PC-3 (cell line): ENCODE measurements at regions not wholly inside any gene's neighbourhood (a gene's known extent, or its start where the extent isn't known, plus 50 kb on each side); places are given as distances from the start of the nearest gene placed in this dataset.

Experiments
- ATAC-seq: fragments of 200-7000 bp; cut with Tn5 transposase; 2 replicates; pipeline ENCODE4 v1.9.1; 2020; ENCODE audit warnings: mild to moderate bottlenecking, moderate library complexity
- BruUV-seq: library from RNA; stranded (reverse); fragments of 400-500 nt; replicated peaks from 2 replicates; lab custom pipeline; 2021; lab: Mats Ljungman, UMichigan
- CTCF ChIA-PET: fragments of 300-600 bp; sonication (Branson Sonifier 250); formaldehyde crosslinking; loops from one replicate; lab custom pipeline; 2022; ENCODE audit warnings: antibody characterized with exemption; lab: Charles Lee
- POLR2A ChIA-PET: fragments of 300-600 bp; sonication (Branson Sonifier 250); formaldehyde crosslinking; loops from one replicate; lab custom pipeline; 2022; ENCODE audit warnings: antibody characterized with exemption; ENCODE audit not compliant: unreplicated experiment; lab: Charles Lee
- DNase-seq: peaks from one replicate; pipeline ENCODE4 v3.0.0-alpha.2; 2015
- H2AFZ ChIP-seq: fragments of 300-600 bp; sonication (generic); 2 replicates; pipeline ENCODE4 v1.6.0; 2016; ENCODE audit warnings: antibody characterized with exemption, low read length
- H3F3A ChIP-seq: fragments of 300-600 bp; sonication (generic); one replicate; pipeline ENCODE4 v1.6.0; 2017; ENCODE audit warnings: antibody characterized with exemption, low read length, control low read depth, mild to moderate bottlenecking; ENCODE audit not compliant: unreplicated experiment
- H3K27ac ChIP-seq: fragments of 300-600 bp; sonication (generic); 2 replicates; pipeline ENCODE4 v1.5.1; 2016; ENCODE audit warnings: mild to moderate bottlenecking, low read length
- H3K27me3 ChIP-seq: fragments of 300-600 bp; sonication (generic); 2 replicates; pipeline ENCODE4 v1.6.1; 2016; ENCODE audit warnings: low read length, mixed read lengths
- H3K36me3 ChIP-seq: fragments of 300-600 bp; sonication (generic); 2 replicates; pipeline ENCODE4 v1.6.1; 2016; ENCODE audit warnings: low read depth, mixed run types, low read length, mixed read lengths
- H3K4me1 ChIP-seq: fragments of 300-600 bp; sonication (generic); 2 replicates; pipeline ENCODE4 v1.5.1; 2016; ENCODE audit warnings: low read length; ENCODE audit not compliant: insufficient read depth
- H3K4me2 ChIP-seq: fragments of 300-600 bp; sonication (generic); 2 replicates; pipeline ENCODE4 v1.6.0; 2016; ENCODE audit warnings: low read length
- H3K4me3 ChIP-seq: fragments of 300-600 bp; sonication (generic); 2 replicates; pipeline ENCODE4 v1.5.1; 2016; ENCODE audit warnings: mild to moderate bottlenecking, low read length, mixed read lengths
- H3K79me2 ChIP-seq: fragments of 300-600 bp; sonication (generic); 2 replicates; pipeline ENCODE4 v1.6.1; 2017; ENCODE audit warnings: low read length, mixed read lengths
- H3K9ac ChIP-seq: fragments of 300-600 bp; sonication (generic); 2 replicates; pipeline ENCODE4 v1.6.0; 2016; ENCODE audit warnings: mild to moderate bottlenecking, low read length
- H3K9me2 ChIP-seq: fragments of 300-600 bp; sonication (generic); replicated peaks from 2 replicates; pipeline ENCODE4 v1.6.1; 2016; ENCODE audit warnings: mixed run types, low read length, mixed read lengths
- H3K9me3 ChIP-seq: fragments of 300-600 bp; sonication (generic); 2 replicates; pipeline ENCODE4 v1.6.1; 2016; ENCODE audit warnings: low read length, mixed read lengths
- H4K20me1 ChIP-seq: fragments of 300-600 bp; sonication (generic); 2 replicates; pipeline ENCODE4 v1.6.1; 2016; ENCODE audit warnings: low read length, mixed read lengths
- CTCF ChIP-seq: fragments of 300-600 bp; sonication (generic); conservative IDR thresholded peaks from 2 replicates; pipeline ENCODE4 v1.5.1; 2017; ENCODE audit warnings: antibody characterized with exemption, low read depth, mild to moderate bottlenecking, low read length
- EZH2 ChIP-seq: fragments of 300-600 bp; sonication (generic); IDR thresholded peaks from one replicate; pipeline ENCODE4 v1.6.1; 2017; ENCODE audit warnings: antibody characterized with exemption, mild to moderate bottlenecking, low read length; ENCODE audit not compliant: unreplicated experiment
- EZH2phosphoT487 ChIP-seq: fragments of 300-600 bp; sonication (generic); IDR thresholded peaks from 2 replicates; pipeline ENCODE4 v1.6.1; 2018; ENCODE audit warnings: mild to moderate bottlenecking, antibody characterized with exemption, low read length, borderline replicate concordance
- intact Hi-C: fragments of 100-400 bp; cut with micrococcal nuclease; formaldehyde crosslinking; loops from 2 replicates; pipeline ENCODE4 v1.9.0; 2023

DNA sequence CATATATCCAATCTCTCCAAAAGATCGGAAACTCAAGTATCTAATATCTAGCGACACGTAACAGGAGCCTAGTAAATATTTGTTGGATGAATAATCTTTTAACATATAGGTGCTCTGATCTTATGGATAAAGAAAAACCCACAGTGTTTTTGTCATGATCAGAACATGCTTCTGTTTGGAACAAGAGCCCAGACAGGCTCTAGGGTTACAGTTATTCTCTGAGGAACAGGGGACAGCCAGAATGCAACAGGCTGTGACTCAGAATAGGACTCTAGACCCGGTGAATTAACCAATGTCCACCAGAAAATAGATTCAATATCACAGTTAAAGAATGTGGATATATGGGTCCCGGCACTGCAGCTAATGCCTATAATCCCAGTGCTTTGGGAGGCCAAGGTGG lies 296.1 kb upstream of the FZD8 start:
- Histone ChIP-seq H3K9me2 (no peaks in the 10 kb centered on the region), H3K4me1 (peaks cover 17% of the 10 kb centered on the region), H4K20me1 (no peaks in the 10 kb centered on the region), H3K9ac (no peak overlapping the region), H3K27ac (peak overlapping the region; percentile 5), H3K27me3 (no peaks in the 10 kb centered on the region), H3F3A (no peaks in the 10 kb centered on the region), H3K4me2 (peak overlapping the region; percentile 29), H3K79me2 (no peaks in the 10 kb centered on the region), H3K9me3 (no peaks in the 10 kb centered on the region), H3K36me3 (no peaks in the 10 kb centered on the region), H2AFZ (peak overlapping the region; percentile 3; the same call in 1 of the 2 replicates), H3K4me3 (no peak overlapping the region)
- TF ChIP-seq EZH2: no peak
- no peak for TF ChIP-seq EZH2phosphoT487
- no peak for TF ChIP-seq CTCF
- DNase-seq (peak; percentile 99), ATAC-seq (peak; percentile 77)
- BruUV-seq: no TSS peak
- CTCF ChIA-PET: no interaction called here
- intact Hi-C loops: no loop called here
- POLR2A ChIA-PET: no interaction called here

- BruUV-seq: no TSS peak
- no peaks in the 10 kb centered on the region for H3F3A ChIP-seq
- H3K27ac ChIP-seq: peak overlapping the region; percentile 3; the same call in 1 of the 2 replicates
- H3K4me2 ChIP-seq: peak overlapping the region; percentile 29
- no peaks in the 10 kb centered on the region for H3K9me2 ChIP-seq
- no peaks in the 10 kb centered on the region for H3K27me3 ChIP-seq
- H3K36me3 ChIP-seq: no peaks in the 10 kb centered on the region
- ATAC-seq (no peak), DNase-seq (peak; percentile 43)
- intact Hi-C loops: no loop called here
- H3K9me3 ChIP-seq: no peaks in the 10 kb centered on the region
- no peaks in the 10 kb centered on the region for H3K79me2 ChIP-seq
- H3K9ac ChIP-seq: no peak overlapping the region
- ChIA-PET POLR2A (no interaction called here), CTCF (no interaction called here)
- no peak overlapping the region for H3K4me3 ChIP-seq
- H3K4me1 ChIP-seq: peaks cover 17% of the 10 kb centered on the region
- no peak for TF ChIP-seq EZH2
- no peaks in the 10 kb centered on the region for H4K20me1 ChIP-seq
- H2AFZ ChIP-seq: peak overlapping the region; percentile 3; the same call in 1 of the 2 replicates
Measured at GRCh38 chr10:35937546-35937945, 295.4 kb upstream of the FZD8 start.

DNA sequence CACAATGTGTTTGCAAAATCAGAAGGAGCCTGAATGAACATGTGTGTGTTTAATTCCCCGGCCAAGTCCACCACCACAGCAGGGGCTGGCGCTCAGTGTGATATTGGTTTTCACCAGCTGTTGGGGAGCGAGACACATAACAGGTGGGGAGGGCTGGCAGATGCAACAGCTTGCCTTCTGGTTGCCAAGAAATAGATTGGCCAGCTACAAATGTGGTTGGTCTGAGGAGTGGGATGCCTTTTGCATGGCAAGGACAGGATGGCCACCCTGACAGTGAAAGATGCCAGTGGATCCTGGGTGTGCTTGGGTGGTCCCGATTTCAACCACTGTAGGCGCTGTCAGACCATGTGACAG lies 292.5 kb upstream of the FZD8 start:
- BruUV-seq: no TSS peak
- TF ChIP-seq EZH2phosphoT487 (no peak), CTCF (no peak), EZH2 (no peak)
- no peak overlapping the region for H3K4me2 ChIP-seq
- ChIA-PET CTCF (no interaction called here), POLR2A (no interaction called here)
- intact Hi-C loops: no loop called here
- no peak overlapping the region for H3K4me3 ChIP-seq
- DNase-seq (no peak), ATAC-seq (no peak)
- no peak overlapping the region for H3K27ac ChIP-seq
- H3K9ac ChIP-seq: no peak overlapping the region
- no peaks in the 10 kb centered on the region for H3K79me2 ChIP-seq
- no peaks in the 10 kb centered on the region for H3K9me3 ChIP-seq
- H3K27me3 ChIP-seq: no peaks in the 10 kb centered on the region
- H3K36me3 ChIP-seq: no peaks in the 10 kb centered on the region
- H3K9me2 ChIP-seq: no peaks in the 10 kb centered on the region
- H3F3A ChIP-seq: no peaks in the 10 kb centered on the region
- peaks cover 17% of the 10 kb centered on the region for H3K4me1 ChIP-seq
- no peak overlapping the region for H2AFZ ChIP-seq
- H4K20me1 ChIP-seq: no peaks in the 10 kb centered on the region
